HEK293 (cell line): ENCODE measurements at regions not wholly inside any gene's neighbourhood (a gene's known extent, or its start where the extent isn't known, plus 50 kb on each side); places are given as distances from the start of the nearest gene placed in this dataset.

Source experiments
- CTCF ChIP-seq: fragments of 450-650 bp; formaldehyde crosslinking; IDR thresholded peaks from 2 replicates; pipeline ENCODE4 v1.5.1; 2016; ENCODE audit warnings: missing biosample characterization, missing genetic modification characterization
- OVOL3 ChIP-seq: fragments of 450-650 bp; formaldehyde crosslinking; IDR thresholded peaks from 2 replicates; pipeline ENCODE4 v1.5.1; 2016; ENCODE audit warnings: missing biosample characterization, missing genetic modification characterization
- REST ChIP-seq: fragments of 450-650 bp; formaldehyde crosslinking; IDR thresholded peaks from 2 replicates; pipeline ENCODE4 v1.5.1; 2016; ENCODE audit warnings: missing biosample characterization, missing genetic modification characterization
- YY1 ChIP-seq: fragments of 450-650 bp; formaldehyde crosslinking; IDR thresholded peaks from 2 replicates; pipeline ENCODE4 v1.5.1; 2018; ENCODE audit warnings: missing biosample characterization, missing genetic modification characterization
- ZBTB10 ChIP-seq: fragments of 450-650 bp; formaldehyde crosslinking; IDR thresholded peaks from 2 replicates; pipeline ENCODE4 v1.5.1; 2016; ENCODE audit warnings: missing biosample characterization, missing genetic modification characterization
- ZBTB21 ChIP-seq: fragments of 450-650 bp; formaldehyde crosslinking; IDR thresholded peaks from 2 replicates; pipeline ENCODE4 v1.5.1; 2017; ENCODE audit warnings: missing biosample characterization, missing genetic modification characterization
- ZNF366 ChIP-seq: fragments of 450-650 bp; formaldehyde crosslinking; conservative IDR thresholded peaks from 2 replicates; pipeline ENCODE4 v1.5.1; 2016; ENCODE audit warnings: missing biosample characterization, missing genetic modification characterization
- ZSCAN30 ChIP-seq: fragments of 450-650 bp; IDR thresholded peaks from 2 replicates; pipeline ENCODE4 v1.5.1; 2018; ENCODE audit warnings: missing biosample characterization, mild to moderate bottlenecking, missing genetic modification characterization, moderate library complexity

DNA sequence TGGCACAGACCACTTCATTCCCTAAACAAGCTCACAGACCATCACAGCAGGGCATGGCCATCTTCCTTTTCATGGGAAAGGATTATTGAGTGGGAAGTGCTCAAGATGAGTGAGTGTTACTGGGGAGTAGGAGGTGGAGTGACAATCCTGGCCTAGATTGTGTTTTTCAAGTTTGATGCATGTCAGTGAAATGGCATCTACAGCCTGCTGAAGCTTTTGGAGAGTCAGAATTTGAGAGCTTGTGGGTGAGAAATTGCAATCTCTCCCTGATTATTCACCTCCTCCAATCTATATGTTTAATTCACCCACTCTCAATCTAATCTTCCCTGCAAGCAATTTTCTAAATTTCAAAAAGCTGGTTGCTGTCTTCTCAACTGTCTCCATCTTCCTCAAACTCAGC, 156.1 kb upstream of the G2E3 start:
- TF ChIP-seq ZBTB21 (tag by site-specific recombination): no peak
- no peak for TF ChIP-seq REST (tag by site-specific recombination)
- no peak for TF ChIP-seq ZNF366 (tag by site-specific recombination)
- no peak for TF ChIP-seq ZSCAN30 (tag by site-specific recombination)
- no peak for TF ChIP-seq OVOL3 (tag by site-specific recombination)
- TF ChIP-seq CTCF (tag by site-specific recombination): no peak
- no peak for TF ChIP-seq YY1 (tag by site-specific recombination)
- no peak for TF ChIP-seq ZBTB10
